WTC11 (cell line): ENCODE measurements at regions not wholly inside any gene's neighbourhood (a gene's known extent, or its start where the extent isn't known, plus 50 kb on each side); places are given as distances from the start of the nearest gene placed in this dataset.

Experiments
- ATAC-seq: fragments of 200-7000 bp; cut with Tn5 transposase; 2 replicates; pipeline ENCODE4 v1.10.0; 2021; ENCODE audit warnings: mild to moderate bottlenecking, moderate library complexity
- CTCF ChIA-PET: fragments of 300-600 bp; sonication (Branson Sonifier 250); formaldehyde crosslinking; loops from one replicate; lab custom pipeline; 2021; ENCODE audit warnings: antibody characterized with exemption; lab: Charles Lee
- POLR2A ChIA-PET: fragments of 350-600 bp; sonication (Branson Sonifier 250); formaldehyde crosslinking; loops from one replicate; lab custom pipeline; 2021; ENCODE audit warnings: antibody characterized with exemption; lab: Charles Lee
- DNase-seq: peaks from one replicate; pipeline ENCODE4 v3.0.0; 2021; ENCODE audit warnings: low spot score
- H3K27ac Mint-ChIP-seq: 2 replicates; pipeline ENCODE4 v1.8.0; 2021; ENCODE audit warnings: mixed read lengths
- H3K27me3 Mint-ChIP-seq: 2 replicates; pipeline ENCODE4 v1.8.0; 2021; ENCODE audit warnings: low read depth, mild to moderate bottlenecking, moderate library complexity, mixed read lengths
- H3K36me3 Mint-ChIP-seq: 2 replicates; pipeline ENCODE4 v1.8.0; 2021; ENCODE audit warnings: mixed read lengths
- H3K4me1 Mint-ChIP-seq: 2 replicates; pipeline ENCODE4 v1.8.0; 2022; ENCODE audit warnings: mixed read lengths
- H3K4me3 Mint-ChIP-seq: 2 replicates; pipeline ENCODE4 v1.8.0; 2021; ENCODE audit warnings: mild to moderate bottlenecking, moderate library complexity, mixed read lengths
- H3K9me3 Mint-ChIP-seq: 2 replicates; pipeline ENCODE4 v1.8.0; 2021; ENCODE audit warnings: mixed read lengths
- ATF1 ChIP-seq: sonication (generic); formaldehyde crosslinking; IDR thresholded peaks from 2 replicates; pipeline ENCODE4 v1.8.1; 2023; ENCODE audit warnings: mild to moderate bottlenecking, moderate library complexity, missing genetic modification reagents
- EMX1 ChIP-seq: fragments of 250-450 bp; sonication (Bioruptor Pico); IDR thresholded peaks from 2 replicates; pipeline ENCODE4 v1.8.0; 2021; ENCODE audit warnings: mild to moderate bottlenecking
- HMGA2 ChIP-seq: fragments of 250-450 bp; sonication (Bioruptor Pico); IDR thresholded peaks from 2 replicates; pipeline ENCODE4 v1.4.0; 2021; ENCODE audit warnings: mild to moderate bottlenecking, moderate library complexity
- NR1H2 ChIP-seq: sonication (generic); formaldehyde crosslinking; IDR thresholded peaks from 2 replicates; pipeline ENCODE4 v1.9.0; 2021; ENCODE audit warnings: mild to moderate bottlenecking, moderate library complexity, missing genetic modification reagents
- OVOL2 ChIP-seq: fragments of 250-450 bp; sonication (Bioruptor Pico); IDR thresholded peaks from 2 replicates; pipeline ENCODE4 v1.9.0; 2021; ENCODE audit warnings: mild to moderate bottlenecking, borderline replicate concordance
- RELA ChIP-seq: sonication (generic); formaldehyde crosslinking; IDR thresholded peaks from 2 replicates; pipeline ENCODE4 v1.8.1; 2022; ENCODE audit warnings: missing genetic modification reagents, mild to moderate bottlenecking, borderline replicate concordance
- SMAD3 ChIP-seq: sonication (generic); formaldehyde crosslinking; IDR thresholded peaks from 2 replicates; pipeline ENCODE4 v1.8.0; 2022; ENCODE audit warnings: missing genetic modification reagents, mild to moderate bottlenecking, borderline replicate concordance
- TCF7 ChIP-seq: sonication (generic); formaldehyde crosslinking; IDR thresholded peaks from 2 replicates; pipeline ENCODE4 v1.8.0; 2022; ENCODE audit warnings: mild to moderate bottlenecking, low read depth, missing genetic modification reagents, moderate library complexity
- ZNF671 ChIP-seq: fragments of 250-450 bp; sonication (Bioruptor Pico); IDR thresholded peaks from 2 replicates; pipeline ENCODE4 v1.8.0; 2021; ENCODE audit warnings: mild to moderate bottlenecking
- TF ChIP-seq, protein P1 (sequence below): fragments of 250-450 bp; sonication (Bioruptor Pico); IDR thresholded peaks from 2 replicates; pipeline ENCODE4 v1.8.0; 2021; ENCODE audit warnings: mild to moderate bottlenecking
- TF ChIP-seq, protein P2 (sequence below): sonication (generic); formaldehyde crosslinking; IDR thresholded peaks from 2 replicates; pipeline ENCODE4 v1.8.1; 2022; ENCODE audit warnings: low read depth, missing genetic modification reagents, borderline replicate concordance
- TF ChIP-seq, protein P3 (sequence below): sonication (generic); formaldehyde crosslinking; IDR thresholded peaks from 2 replicates; pipeline ENCODE4 v1.8.1; 2023; ENCODE audit warnings: mild to moderate bottlenecking, missing genetic modification reagents, moderate library complexity
- TF ChIP-seq, protein P4 (sequence below): fragments of 200-600 bp; IDR thresholded peaks from 2 replicates; pipeline ENCODE4 v1.8.0; 2022; ENCODE audit warnings: antibody characterized with exemption
- TF ChIP-seq, protein P5 (sequence below): sonication (generic); formaldehyde crosslinking; IDR thresholded peaks from 2 replicates; pipeline ENCODE4 v1.8.1; 2023; ENCODE audit warnings: mild to moderate bottlenecking, moderate library complexity, missing genetic modification reagents
- TF ChIP-seq, protein P6 (sequence below): sonication (generic); formaldehyde crosslinking; conservative IDR thresholded peaks from 2 replicates; pipeline ENCODE4 v1.8.1; 2023; ENCODE audit warnings: mild to moderate bottlenecking, low read depth, missing genetic modification reagents, moderate library complexity

DNA sequence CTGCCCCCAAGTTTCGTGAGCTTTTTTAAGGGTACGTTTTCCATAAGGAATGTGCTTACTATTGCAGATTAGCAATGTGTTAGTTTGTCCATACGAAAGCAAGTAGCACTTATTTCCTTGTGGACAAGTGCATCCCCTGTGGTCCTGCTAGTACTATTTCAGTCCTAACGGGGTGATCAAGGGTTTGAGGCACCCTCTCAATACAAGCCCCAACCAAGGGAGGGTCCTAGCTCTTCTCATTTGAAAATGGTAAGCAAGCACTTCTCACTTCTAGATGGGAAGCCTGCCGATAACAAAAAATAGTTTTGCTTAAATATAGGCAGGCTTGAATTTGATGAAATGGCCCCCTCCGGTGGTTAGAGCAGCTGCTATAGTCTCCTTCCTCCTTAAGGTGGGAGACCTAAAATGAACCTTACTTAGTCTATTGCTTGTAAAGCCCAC is 64.0 kb upstream of the HMCN1 start:
- ATAC-seq (peak; percentile 72), DNase-seq (peak; percentile 50)
- Mint-ChIP-seq H3K4me1 (peaks cover 24% of the 10 kb centered on the region), H3K27me3 (no peaks in the 10 kb centered on the region), H3K36me3 (no peaks in the 10 kb centered on the region), H3K4me3 (no peak overlapping the region), H3K27ac (no peak overlapping the region), H3K9me3 (no peaks in the 10 kb centered on the region)
- CTCF ChIA-PET: interaction anchor here (0.6 to 3.6 kb wide), 13 partner anchors 8 to 511 kb away, joined by 3 to 35 read pairs (median 5); partner anchors contain the start of gene IVNS1ABP
- TF ChIP-seq OVOL2 (CRISPR knock-in tag): no peak
- TF ChIP-seq, protein P1, sequence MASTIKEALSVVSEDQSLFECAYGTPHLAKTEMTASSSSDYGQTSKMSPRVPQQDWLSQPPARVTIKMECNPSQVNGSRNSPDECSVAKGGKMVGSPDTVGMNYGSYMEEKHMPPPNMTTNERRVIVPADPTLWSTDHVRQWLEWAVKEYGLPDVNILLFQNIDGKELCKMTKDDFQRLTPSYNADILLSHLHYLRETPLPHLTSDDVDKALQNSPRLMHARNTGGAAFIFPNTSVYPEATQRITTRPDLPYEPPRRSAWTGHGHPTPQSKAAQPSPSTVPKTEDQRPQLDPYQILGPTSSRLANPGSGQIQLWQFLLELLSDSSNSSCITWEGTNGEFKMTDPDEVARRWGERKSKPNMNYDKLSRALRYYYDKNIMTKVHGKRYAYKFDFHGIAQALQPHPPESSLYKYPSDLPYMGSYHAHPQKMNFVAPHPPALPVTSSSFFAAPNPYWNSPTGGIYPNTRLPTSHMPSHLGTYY: no peak
- TF ChIP-seq SMAD3 (CRISPR knock-in tag): no peak
- TF ChIP-seq TCF7: no peak
- no peak for TF ChIP-seq ATF1 (CRISPR knock-in tag)
- TF ChIP-seq, protein P2, sequence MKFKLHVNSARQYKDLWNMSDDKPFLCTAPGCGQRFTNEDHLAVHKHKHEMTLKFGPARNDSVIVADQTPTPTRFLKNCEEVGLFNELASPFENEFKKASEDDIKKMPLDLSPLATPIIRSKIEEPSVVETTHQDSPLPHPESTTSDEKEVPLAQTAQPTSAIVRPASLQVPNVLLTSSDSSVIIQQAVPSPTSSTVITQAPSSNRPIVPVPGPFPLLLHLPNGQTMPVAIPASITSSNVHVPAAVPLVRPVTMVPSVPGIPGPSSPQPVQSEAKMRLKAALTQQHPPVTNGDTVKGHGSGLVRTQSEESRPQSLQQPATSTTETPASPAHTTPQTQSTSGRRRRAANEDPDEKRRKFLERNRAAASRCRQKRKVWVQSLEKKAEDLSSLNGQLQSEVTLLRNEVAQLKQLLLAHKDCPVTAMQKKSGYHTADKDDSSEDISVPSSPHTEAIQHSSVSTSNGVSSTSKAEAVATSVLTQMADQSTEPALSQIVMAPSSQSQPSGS (CRISPR knock-in tag): no peak
- no peak for TF ChIP-seq HMGA2 (CRISPR knock-in tag)
- no peak for TF ChIP-seq ZNF671 (CRISPR knock-in tag)
- no peak for TF ChIP-seq RELA (CRISPR knock-in tag)
- TF ChIP-seq, protein P3, sequence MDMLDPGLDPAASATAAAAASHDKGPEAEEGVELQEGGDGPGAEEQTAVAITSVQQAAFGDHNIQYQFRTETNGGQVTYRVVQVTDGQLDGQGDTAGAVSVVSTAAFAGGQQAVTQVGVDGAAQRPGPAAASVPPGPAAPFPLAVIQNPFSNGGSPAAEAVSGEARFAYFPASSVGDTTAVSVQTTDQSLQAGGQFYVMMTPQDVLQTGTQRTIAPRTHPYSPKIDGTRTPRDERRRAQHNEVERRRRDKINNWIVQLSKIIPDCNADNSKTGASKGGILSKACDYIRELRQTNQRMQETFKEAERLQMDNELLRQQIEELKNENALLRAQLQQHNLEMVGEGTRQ (CRISPR knock-in tag): no peak
- TF ChIP-seq EMX1 (CRISPR knock-in tag): no peak
- TF ChIP-seq, protein P4, sequence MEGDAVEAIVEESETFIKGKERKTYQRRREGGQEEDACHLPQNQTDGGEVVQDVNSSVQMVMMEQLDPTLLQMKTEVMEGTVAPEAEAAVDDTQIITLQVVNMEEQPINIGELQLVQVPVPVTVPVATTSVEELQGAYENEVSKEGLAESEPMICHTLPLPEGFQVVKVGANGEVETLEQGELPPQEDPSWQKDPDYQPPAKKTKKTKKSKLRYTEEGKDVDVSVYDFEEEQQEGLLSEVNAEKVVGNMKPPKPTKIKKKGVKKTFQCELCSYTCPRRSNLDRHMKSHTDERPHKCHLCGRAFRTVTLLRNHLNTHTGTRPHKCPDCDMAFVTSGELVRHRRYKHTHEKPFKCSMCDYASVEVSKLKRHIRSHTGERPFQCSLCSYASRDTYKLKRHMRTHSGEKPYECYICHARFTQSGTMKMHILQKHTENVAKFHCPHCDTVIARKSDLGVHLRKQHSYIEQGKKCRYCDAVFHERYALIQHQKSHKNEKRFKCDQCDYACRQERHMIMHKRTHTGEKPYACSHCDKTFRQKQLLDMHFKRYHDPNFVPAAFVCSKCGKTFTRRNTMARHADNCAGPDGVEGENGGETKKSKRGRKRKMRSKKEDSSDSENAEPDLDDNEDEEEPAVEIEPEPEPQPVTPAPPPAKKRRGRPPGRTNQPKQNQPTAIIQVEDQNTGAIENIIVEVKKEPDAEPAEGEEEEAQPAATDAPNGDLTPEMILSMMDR: no peak
- POLR2A ChIA-PET: no interaction called here

DNA sequence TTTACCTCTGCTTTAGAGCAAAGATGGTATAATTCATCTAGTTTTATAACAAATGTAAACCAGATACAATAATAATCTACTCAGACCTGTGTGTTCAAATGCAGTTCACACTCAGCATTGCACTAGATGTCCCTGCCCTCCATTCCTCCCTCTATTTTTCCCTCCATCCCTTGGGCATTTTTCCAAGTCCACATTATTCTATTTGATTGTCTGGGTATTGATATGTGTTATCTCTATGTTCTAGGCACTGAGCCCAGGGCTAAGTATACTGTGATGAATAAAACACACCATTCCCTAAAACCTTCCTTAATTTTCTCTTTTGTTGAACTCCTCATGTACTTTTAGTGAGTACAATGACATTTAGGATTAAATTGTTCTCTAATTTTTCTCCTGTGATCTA is 66.2 kb upstream of the HMCN1 start:
- H3K4me1 Mint-ChIP-seq: peaks cover 20% of the 10 kb centered on the region
- no peaks in the 10 kb centered on the region for H3K36me3 Mint-ChIP-seq
- ATAC-seq: no peak
- no peaks in the 10 kb centered on the region; the same call in 1 of the 2 replicates for H3K27me3 Mint-ChIP-seq
- no peak for DNase-seq
- no peak for TF ChIP-seq NR1H2 (CRISPR knock-in tag)
- TF ChIP-seq, protein P5, sequence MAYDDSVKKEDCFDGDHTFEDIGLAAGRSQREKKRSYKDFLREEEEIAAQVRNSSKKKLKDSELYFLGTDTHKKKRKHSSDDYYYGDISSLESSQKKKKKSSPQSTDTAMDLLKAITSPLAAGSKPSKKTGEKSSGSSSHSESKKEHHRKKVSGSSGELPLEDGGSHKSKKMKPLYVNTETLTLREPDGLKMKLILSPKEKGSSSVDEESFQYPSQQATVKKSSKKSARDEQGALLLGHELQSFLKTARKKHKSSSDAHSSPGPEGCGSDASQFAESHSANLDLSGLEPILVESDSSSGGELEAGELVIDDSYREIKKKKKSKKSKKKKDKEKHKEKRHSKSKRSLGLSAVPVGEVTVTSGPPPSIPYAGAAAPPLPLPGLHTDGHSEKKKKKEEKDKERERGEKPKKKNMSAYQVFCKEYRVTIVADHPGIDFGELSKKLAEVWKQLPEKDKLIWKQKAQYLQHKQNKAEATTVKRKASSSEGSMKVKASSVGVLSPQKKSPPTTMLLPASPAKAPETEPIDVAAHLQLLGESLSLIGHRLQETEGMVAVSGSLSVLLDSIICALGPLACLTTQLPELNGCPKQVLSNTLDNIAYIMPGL (CRISPR knock-in tag): no peak
- TF ChIP-seq, protein P6, sequence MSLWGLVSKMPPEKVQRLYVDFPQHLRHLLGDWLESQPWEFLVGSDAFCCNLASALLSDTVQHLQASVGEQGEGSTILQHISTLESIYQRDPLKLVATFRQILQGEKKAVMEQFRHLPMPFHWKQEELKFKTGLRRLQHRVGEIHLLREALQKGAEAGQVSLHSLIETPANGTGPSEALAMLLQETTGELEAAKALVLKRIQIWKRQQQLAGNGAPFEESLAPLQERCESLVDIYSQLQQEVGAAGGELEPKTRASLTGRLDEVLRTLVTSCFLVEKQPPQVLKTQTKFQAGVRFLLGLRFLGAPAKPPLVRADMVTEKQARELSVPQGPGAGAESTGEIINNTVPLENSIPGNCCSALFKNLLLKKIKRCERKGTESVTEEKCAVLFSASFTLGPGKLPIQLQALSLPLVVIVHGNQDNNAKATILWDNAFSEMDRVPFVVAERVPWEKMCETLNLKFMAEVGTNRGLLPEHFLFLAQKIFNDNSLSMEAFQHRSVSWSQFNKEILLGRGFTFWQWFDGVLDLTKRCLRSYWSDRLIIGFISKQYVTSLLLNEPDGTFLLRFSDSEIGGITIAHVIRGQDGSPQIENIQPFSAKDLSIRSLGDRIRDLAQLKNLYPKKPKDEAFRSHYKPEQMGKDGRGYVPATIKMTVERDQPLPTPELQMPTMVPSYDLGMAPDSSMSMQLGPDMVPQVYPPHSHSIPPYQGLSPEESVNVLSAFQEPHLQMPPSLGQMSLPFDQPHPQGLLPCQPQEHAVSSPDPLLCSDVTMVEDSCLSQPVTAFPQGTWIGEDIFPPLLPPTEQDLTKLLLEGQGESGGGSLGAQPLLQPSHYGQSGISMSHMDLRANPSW (CRISPR knock-in tag): no peak
- ChIA-PET CTCF (no interaction called here), POLR2A (no interaction called here)
- no peak overlapping the region for H3K4me3 Mint-ChIP-seq
- no peak overlapping the region for H3K27ac Mint-ChIP-seq
- no peaks in the 10 kb centered on the region for H3K9me3 Mint-ChIP-seq
